K562 (cell line): ENCODE measurements at regions not wholly inside any gene's neighbourhood (a gene's known extent, or its start where the extent isn't known, plus 50 kb on each side); places are given as distances from the start of the nearest gene placed in this dataset.

Experiments used
- FOXJ3 ChIP-seq: sonication (generic); formaldehyde crosslinking; IDR thresholded peaks from 2 replicates; pipeline ENCODE4 v1.4.0; 2020; ENCODE audit warnings: mild to moderate bottlenecking, missing genetic modification reagents
- MAFF ChIP-seq: IDR thresholded peaks from 2 replicates; pipeline ENCODE4 v1.6.1; 2012; ENCODE audit warnings: low read length, improper control_type of control experiment
- NFE2 ChIP-seq: IDR thresholded peaks from 2 replicates; pipeline ENCODE4 v1.6.1; 2014; ENCODE audit warnings: antibody characterized with exemption, low read depth
- ZNF212 ChIP-seq: fragments of 450-650 bp; formaldehyde crosslinking; IDR thresholded peaks from 2 replicates; pipeline ENCODE4 v1.4.0; 2020; ENCODE audit warnings: mild to moderate bottlenecking
- ZNF407 ChIP-seq: fragments of 450-650 bp; IDR thresholded peaks from 2 replicates; pipeline ENCODE4 v1.6.1; 2016; ENCODE audit warnings: low read depth
- TF ChIP-seq, protein P1 (sequence below), 2 experiments: fragments of 250-450 bp in 1 of 2; fragments of 450-650 bp in 1 of 2; sonication (Bioruptor Pico) in 1 of 2; IDR thresholded peaks; 2 replicates each; pipeline versions ENCODE4 v1.6.1 to v1.8.0; 2016 to 2021; ENCODE audit warnings: mild to moderate bottlenecking in 2 of 2, moderate library complexity in 2 of 2, missing compliant biosample characterization in 1 of 2, missing genetic modification characterization in 1 of 2

DNA sequence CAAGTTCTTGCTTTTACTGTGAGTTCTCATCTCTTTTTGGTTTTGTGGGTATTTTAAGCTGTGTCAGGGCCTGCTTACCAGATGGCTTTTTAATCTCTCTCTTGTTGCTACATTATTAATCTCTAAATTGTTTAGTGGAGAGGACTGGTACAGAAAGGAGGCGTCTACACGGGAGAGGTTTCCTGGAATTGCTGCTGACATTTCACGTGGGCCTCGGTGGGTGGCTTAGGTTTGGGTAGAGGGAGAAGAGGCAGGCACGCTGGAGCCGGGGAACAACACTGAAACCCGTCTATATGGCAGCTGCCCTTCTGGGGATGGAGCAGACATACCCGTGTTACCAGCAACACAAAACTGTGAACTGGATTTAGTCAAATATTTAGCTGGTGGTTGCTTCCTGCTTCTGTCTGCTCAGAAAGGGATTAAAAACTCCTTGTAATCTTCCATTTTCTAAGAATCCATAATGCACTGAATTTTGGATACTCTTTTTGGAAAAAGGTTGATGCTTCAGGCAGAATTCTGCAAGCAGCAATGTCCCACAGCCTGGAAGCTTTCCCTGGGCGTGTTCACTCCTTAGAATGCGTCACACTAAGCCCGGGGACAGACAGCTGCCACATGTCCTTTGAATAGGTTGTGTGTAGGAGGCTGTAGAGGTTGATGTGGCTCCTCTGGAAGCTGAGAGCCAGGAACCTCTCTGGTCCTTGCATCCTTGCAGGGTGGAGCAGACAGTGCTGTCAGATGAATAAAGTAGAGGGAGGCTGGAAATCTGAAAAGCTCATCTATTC lies 199.8 kb upstream of the GATB start (continued):
- TF ChIP-seq ZNF407 (no peak), ZNF212 (no peak), FOXJ3 (CRISPR knock-in tag) (no peak), NFE2 (no peak), MAFF (no peak)
- TF ChIP-seq, protein P1, sequence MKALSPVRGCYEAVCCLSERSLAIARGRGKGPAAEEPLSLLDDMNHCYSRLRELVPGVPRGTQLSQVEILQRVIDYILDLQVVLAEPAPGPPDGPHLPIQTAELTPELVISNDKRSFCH (CRISPR knock-in tag; IDR thresholded peaks at IDR 0.05): no peak
- TF ChIP-seq, protein P1 (tag; IDR thresholded peaks at IDR 0.05): no peak
